Progenitor cell of endocrine pancreas (in vitro differentiated cells): ENCODE measurements at regions not wholly inside any gene's neighbourhood (a gene's known extent, or its start where the extent isn't known, plus 50 kb on each side); places are given as distances from the start of the nearest gene placed in this dataset.

Experiments used
- DNase-seq: peaks from one replicate; pipeline ENCODE4 v3.0.0; 2021; ENCODE audit warnings: low spot score; ENCODE audit not compliant: unreplicated experiment
- H3K27ac Mint-ChIP-seq: 2 replicates; pipeline ENCODE4 v1.8.0; 2021; ENCODE audit warnings: mild to moderate bottlenecking, moderate library complexity, mixed read lengths
- H3K27me3 Mint-ChIP-seq: 2 replicates; pipeline ENCODE4 v1.8.0; 2021; ENCODE audit warnings: mixed read lengths
- H3K36me3 Mint-ChIP-seq: 2 replicates; pipeline ENCODE4 v1.8.0; 2022; ENCODE audit warnings: mixed read lengths; ENCODE audit not compliant: insufficient read depth
- H3K4me1 Mint-ChIP-seq: 2 replicates; pipeline ENCODE4 v1.8.0; 2021; ENCODE audit warnings: low read depth, mixed read lengths
- H3K4me3 Mint-ChIP-seq: 2 replicates; pipeline ENCODE4 v1.8.0; 2021; ENCODE audit warnings: low read depth, mild to moderate bottlenecking, moderate library complexity, mixed read lengths
- H3K9me3 Mint-ChIP-seq: 2 replicates; pipeline ENCODE4 v1.8.0; 2021; ENCODE audit warnings: low read depth, mixed read lengths
- CTCF ChIP-seq: fragments of 200-600 bp; sonication (generic); IDR thresholded peaks from one replicate; pipeline ENCODE4 v1.5.0; 2021; ENCODE audit warnings: antibody characterized with exemption, mild to moderate bottlenecking; ENCODE audit not compliant: unreplicated experiment

DNA sequence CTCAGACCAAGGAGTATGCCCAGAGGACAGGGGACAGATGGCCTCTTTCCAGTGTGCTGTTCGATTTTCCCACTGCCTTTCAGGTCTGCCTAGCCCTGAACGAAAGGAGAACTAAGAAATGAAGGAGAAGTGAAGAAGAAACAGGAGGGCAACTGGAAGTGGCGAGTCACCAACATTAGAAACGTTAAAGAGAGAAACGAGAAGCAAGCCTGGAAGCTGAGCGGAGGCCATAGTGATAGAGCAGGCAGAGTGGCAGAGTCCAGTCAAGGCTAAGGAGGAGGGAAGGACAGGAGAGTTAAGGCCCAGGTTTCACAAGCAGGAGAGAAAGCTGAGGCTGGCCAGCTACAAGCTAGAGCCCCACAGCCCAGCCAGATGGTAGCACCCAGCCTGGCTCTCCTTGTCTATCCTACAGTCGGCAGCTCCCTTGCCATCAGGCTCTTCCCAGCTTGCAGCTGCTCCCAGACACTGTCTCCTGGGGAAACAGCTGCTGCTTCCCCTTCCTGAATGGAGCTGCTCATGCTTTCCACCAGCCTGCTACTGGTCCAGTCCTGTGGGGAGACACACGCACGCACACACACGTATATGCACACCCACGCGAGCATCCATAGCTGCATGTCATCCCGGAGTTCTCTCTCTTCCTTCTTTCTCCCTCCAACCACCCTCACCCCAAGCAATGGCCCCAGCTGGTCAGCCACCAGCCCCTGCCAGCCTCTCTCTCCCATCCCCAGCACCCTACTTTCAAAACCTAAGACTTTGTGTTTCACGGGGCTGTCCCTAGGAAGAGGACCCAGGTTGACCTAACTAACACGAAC is 139.7 kb upstream of the CCND2 start:
- H3K27ac Mint-ChIP-seq = peak overlapping the region; percentile 42

GRCh38 chr12:4133029-4133428 is 140.5 kb upstream of the CCND2 start:
- H3K27me3 Mint-ChIP-seq = no peaks in the 10 kb centered on the region
- DNase-seq = no peak
- H3K9me3 Mint-ChIP-seq = no peaks in the 10 kb centered on the region
- no peaks in the 10 kb centered on the region for H3K36me3 Mint-ChIP-seq
- no peak for TF ChIP-seq CTCF
- peaks cover 31% of the 10 kb centered on the region for H3K4me1 Mint-ChIP-seq
- no peak overlapping the region for H3K27ac Mint-ChIP-seq
- no peak overlapping the region for H3K4me3 Mint-ChIP-seq

More for the DNA sequence above, 139.7 kb upstream of the CCND2 start:
- TF ChIP-seq CTCF = no peak
- no peaks in the 10 kb centered on the region for H3K36me3 Mint-ChIP-seq
- DNase-seq = no peak
- no peaks in the 10 kb centered on the region for H3K9me3 Mint-ChIP-seq
- no peaks in the 10 kb centered on the region for H3K27me3 Mint-ChIP-seq
- peaks cover 31% of the 10 kb centered on the region for H3K4me1 Mint-ChIP-seq
- no peak overlapping the region for H3K4me3 Mint-ChIP-seq

DNA sequence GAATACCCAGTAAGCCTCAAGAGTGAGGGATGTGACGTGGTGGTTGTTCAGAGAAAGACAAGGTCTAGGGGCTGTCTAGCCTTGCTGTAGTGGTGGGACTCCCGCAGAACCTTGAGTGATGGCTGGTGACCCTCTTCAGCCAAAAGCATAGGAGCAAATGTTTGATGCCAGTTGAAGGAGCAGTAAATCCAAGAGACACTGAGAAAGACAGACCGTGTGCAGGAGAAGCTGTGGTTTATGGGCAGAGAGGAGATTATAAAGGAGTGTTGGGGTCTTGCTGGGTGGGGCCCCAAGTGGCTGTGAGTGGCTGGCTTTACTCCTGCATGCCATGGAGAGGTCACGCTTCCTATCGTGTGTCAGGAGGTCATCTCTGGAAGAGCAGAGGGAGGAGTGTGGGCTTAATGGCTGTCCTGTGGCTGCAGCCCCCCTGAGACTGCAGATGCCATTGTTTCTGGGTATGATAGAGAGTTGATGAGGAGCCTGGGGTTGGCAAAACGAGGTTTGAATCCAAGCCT is 152.0 kb upstream of the CCND2 start:
- Mint-ChIP-seq H3K4me1 (peaks cover 4% of the 10 kb centered on the region), H3K27me3 (peaks cover 40% of the 10 kb centered on the region), H3K9me3 (peaks cover 4% of the 10 kb centered on the region), H3K4me3 (no peak overlapping the region), H3K27ac (no peak overlapping the region), H3K36me3 (peaks cover 1% of the 10 kb centered on the region)
- TF ChIP-seq CTCF = no peak
- DNase-seq = peak; percentile 5

- Mint-ChIP-seq H3K27me3 (peaks cover 50% of the 10 kb centered on the region), H3K27ac (no peak overlapping the region), H3K36me3 (no peaks in the 10 kb centered on the region), H3K4me3 (no peak overlapping the region), H3K9me3 (peaks cover under 1% of the 10 kb centered on the region), H3K4me1 (peaks cover 6% of the 10 kb centered on the region)
- DNase-seq = peak; percentile 4
- TF ChIP-seq CTCF = no peak
These were observed 153.1 kb upstream of the CCND2 start for GRCh38 chr12:4120316-4120917.

DNA sequence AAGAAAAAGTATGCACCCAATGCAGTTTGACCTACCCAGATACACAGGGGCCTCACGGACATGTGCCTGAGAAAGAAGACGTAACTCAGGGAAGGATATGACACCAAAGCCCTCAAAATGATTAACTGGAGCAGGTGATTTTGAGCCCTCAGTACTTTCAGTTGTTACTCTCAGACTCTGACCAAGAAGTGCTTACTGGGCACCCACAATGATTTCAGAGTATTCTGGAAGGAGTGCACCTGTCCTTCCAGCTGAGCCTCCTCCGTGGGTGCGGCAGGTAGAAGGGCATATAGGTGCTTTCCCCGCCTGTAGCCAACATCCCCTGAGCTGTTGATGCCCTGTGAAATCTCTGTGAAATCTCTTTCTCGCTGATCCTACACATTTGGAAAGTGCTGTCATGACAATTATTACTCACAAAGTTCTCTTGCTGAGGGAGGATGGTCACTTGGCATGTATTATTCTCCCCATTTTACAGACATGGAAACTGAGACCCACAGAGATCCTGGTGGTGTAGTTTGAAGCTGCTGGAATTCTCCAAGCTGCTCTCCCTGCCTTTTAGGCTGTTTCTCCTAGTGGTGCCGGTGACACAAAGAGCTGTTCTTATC is 154.3 kb upstream of the CCND2 start:
- Mint-ChIP-seq H3K4me1 (peaks cover 6% of the 10 kb centered on the region), H3K27me3 (peaks cover 56% of the 10 kb centered on the region), H3K27ac (no peak overlapping the region), H3K36me3 (no peaks in the 10 kb centered on the region), H3K4me3 (no peak overlapping the region), H3K9me3 (no peaks in the 10 kb centered on the region)
- DNase-seq = no peak
- no peak for TF ChIP-seq CTCF
